ENCODE measurements at regions not wholly inside any gene's neighbourhood (a gene's known extent, or its start where the extent isn't known, plus 50 kb on each side); places are given as distances from the start of the nearest gene placed in this dataset.

DNA sequence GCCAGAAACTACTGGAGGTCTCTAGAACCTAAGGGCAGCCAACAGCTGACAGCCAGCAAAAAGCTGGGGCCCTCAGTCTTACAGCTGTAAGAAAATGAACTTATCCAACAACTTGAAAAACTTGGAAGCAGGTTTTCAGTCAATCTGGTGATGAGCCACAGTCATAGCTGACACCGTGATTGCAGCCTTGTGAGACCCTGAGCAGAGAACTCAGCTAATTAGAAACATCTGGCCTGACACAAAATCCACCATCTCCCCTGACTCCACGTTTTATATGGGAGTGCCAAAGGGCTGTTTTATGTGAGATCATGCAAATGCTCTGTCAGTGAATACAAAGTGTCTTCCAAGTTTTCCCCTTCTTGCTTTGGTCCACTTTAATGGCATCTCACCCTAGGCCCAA, 198.8 kb upstream of the DCAF8L1 start (continued):
- TF ChIP-seq, protein P1, sequence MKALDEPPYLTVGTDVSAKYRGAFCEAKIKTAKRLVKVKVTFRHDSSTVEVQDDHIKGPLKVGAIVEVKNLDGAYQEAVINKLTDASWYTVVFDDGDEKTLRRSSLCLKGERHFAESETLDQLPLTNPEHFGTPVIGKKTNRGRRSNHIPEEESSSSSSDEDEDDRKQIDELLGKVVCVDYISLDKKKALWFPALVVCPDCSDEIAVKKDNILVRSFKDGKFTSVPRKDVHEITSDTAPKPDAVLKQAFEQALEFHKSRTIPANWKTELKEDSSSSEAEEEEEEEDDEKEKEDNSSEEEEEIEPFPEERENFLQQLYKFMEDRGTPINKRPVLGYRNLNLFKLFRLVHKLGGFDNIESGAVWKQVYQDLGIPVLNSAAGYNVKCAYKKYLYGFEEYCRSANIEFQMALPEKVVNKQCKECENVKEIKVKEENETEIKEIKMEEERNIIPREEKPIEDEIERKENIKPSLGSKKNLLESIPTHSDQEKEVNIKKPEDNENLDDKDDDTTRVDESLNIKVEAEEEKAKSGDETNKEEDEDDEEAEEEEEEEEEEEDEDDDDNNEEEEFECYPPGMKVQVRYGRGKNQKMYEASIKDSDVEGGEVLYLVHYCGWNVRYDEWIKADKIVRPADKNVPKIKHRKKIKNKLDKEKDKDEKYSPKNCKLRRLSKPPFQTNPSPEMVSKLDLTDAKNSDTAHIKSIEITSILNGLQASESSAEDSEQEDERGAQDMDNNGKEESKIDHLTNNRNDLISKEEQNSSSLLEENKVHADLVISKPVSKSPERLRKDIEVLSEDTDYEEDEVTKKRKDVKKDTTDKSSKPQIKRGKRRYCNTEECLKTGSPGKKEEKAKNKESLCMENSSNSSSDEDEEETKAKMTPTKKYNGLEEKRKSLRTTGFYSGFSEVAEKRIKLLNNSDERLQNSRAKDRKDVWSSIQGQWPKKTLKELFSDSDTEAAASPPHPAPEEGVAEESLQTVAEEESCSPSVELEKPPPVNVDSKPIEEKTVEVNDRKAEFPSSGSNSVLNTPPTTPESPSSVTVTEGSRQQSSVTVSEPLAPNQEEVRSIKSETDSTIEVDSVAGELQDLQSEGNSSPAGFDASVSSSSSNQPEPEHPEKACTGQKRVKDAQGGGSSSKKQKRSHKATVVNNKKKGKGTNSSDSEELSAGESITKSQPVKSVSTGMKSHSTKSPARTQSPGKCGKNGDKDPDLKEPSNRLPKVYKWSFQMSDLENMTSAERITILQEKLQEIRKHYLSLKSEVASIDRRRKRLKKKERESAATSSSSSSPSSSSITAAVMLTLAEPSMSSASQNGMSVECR (CRISPR knock-in tag; IDR thresholded peaks at IDR 0.05; ENCODE audit: borderline replicate concordance) = no peak
- no peak for TF ChIP-seq ZBTB21 (CRISPR knock-in tag; IDR thresholded peaks at IDR 0.05; ENCODE audit: borderline replicate concordance)
- no peak for TF ChIP-seq GRHL2 (CRISPR knock-in tag; IDR thresholded peaks at IDR 0.05; ENCODE audit: insufficient replicate concordance, severe bottlenecking)
- no peak for TF ChIP-seq TP53 (CRISPR knock-in tag; IDR thresholded peaks at IDR 0.05)
- TF ChIP-seq ATF2 (CRISPR knock-in tag; IDR thresholded peaks at IDR 0.05; ENCODE audit: borderline replicate concordance, low read depth) = no peak
- TF ChIP-seq, protein P2, sequence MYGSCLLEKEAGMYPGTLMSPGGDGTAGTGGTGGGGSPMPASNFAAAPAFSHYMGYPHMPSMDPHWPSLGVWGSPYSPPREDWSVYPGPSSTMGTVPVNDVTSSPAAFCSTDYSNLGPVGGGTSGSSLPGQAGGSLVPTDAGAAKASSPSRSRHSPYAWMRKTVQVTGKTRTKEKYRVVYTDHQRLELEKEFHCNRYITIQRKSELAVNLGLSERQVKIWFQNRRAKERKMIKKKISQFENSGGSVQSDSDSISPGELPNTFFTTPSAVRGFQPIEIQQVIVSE (CRISPR knock-in tag; IDR thresholded peaks at IDR 0.05; ENCODE audit: borderline replicate concordance) = no peak

DNA sequence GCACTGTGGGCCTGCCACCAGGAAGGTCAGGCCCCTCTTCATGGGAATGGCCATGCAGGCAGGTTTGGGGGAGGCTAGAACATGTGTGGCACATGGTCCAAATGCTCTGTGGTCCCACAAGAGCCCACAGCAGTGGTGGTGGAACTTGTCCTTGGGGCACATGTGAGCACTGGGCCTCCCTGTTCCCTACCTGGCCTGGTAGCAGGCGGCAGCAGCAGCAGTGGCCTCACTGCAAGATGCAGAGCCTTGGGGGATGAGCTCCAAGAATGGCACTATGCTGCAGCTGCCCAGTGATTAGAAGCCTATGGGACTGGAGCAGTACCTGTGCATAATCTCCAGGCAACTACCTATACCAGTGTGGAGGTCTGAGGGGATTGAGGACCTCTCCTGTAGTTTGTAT, 197.0 kb upstream of the DCAF8L1 start:
- H3K27ac Mint-ChIP-seq = no peak overlapping the region
- no peak for ATAC-seq
- no peaks in the 10 kb centered on the region for H3K9me3 Mint-ChIP-seq
- TF ChIP-seq TEAD1 (CRISPR knock-in tag; IDR thresholded peaks at IDR 0.05) = no peak
- no peak for TF ChIP-seq CTCF (IDR thresholded peaks at IDR 0.05)
- TF ChIP-seq ZNF396 (CRISPR knock-in tag; IDR thresholded peaks at IDR 0.05; ENCODE audit: borderline replicate concordance) = no peak
- TF ChIP-seq NFYB (CRISPR knock-in tag; conservative IDR thresholded peaks at IDR 0.05; ENCODE audit: low read depth) = no peak
- no peak for TF ChIP-seq USF2 (CRISPR knock-in tag; IDR thresholded peaks at IDR 0.05)
- TF ChIP-seq ZSCAN18 (CRISPR knock-in tag; IDR thresholded peaks at IDR 0.05) = no peak
- TF ChIP-seq, protein P3, sequence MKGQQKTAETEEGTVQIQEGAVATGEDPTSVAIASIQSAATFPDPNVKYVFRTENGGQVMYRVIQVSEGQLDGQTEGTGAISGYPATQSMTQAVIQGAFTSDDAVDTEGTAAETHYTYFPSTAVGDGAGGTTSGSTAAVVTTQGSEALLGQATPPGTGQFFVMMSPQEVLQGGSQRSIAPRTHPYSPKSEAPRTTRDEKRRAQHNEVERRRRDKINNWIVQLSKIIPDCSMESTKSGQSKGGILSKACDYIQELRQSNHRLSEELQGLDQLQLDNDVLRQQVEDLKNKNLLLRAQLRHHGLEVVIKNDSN (CRISPR knock-in tag; IDR thresholded peaks at IDR 0.05) = no peak
- no peak for TF ChIP-seq NR1H2 (CRISPR knock-in tag; IDR thresholded peaks at IDR 0.05)
- ChIA-PET CTCF (interaction anchor here (1.7 kb wide), 1 partner anchor 150 kb away, joined by 6 read pairs; no protein-coding TSS in a partner anchor), POLR2A (no interaction called here)
- peaks cover 15% of the 10 kb centered on the region for H3K4me1 Mint-ChIP-seq
- no peaks in the 10 kb centered on the region for H3K27me3 Mint-ChIP-seq (ENCODE audit: low read depth)
- no peak overlapping the region for H3K4me3 Mint-ChIP-seq
- no peaks in the 10 kb centered on the region for H3K36me3 Mint-ChIP-seq
- DNase-seq (ENCODE audit: low spot score) = no peak
